Left lung (tissue), 4 donors: ENCODE measurements at regions not wholly inside any gene's neighbourhood (a gene's known extent, or its start where the extent isn't known, plus 50 kb on each side); places are given as distances from the start of the nearest gene placed in this dataset.

ENCODE experiments used
- ATAC-seq: fragments of 200-7000 bp; cut with Tn5 transposase; one replicate; pipeline ENCODE4 v1.9.1; 2020; ENCODE audit warnings: moderate library complexity
- DNase-seq, 4 donors: peaks; one replicate each; pipeline ENCODE4 v3.0.0-alpha.2; 2013 to 2020
- H3K27ac ChIP-seq, 2 donors: fragments of 200-600 bp; sonication (generic) in 1 of 2; one replicate each; pipeline versions ENCODE4 v1.5.0 to v1.8.0; 2020 to 2021
- H3K27me3 ChIP-seq, 2 donors: fragments of 200-600 bp; sonication (generic) in 1 of 2; one replicate each; pipeline versions ENCODE4 v1.5.0 to v1.8.0; 2020 to 2021
- H3K36me3 ChIP-seq, 2 donors: fragments of 200-600 bp; sonication (generic) in 1 of 2; one replicate each; pipeline versions ENCODE4 v1.5.0 to v1.8.0; 2020 to 2021
- H3K4me1 ChIP-seq, 2 donors: fragments of 200-600 bp; one replicate each; pipeline ENCODE4 v1.8.0; 2021
- H3K4me3 ChIP-seq, 2 donors: fragments of 200-600 bp; sonication (generic) in 1 of 2; one replicate each; pipeline versions ENCODE4 v1.5.0 to v1.8.0; 2020 to 2021; ENCODE audit warnings: mild to moderate bottlenecking in 1 of 2
- H3K9me3 ChIP-seq, 2 donors: fragments of 200-600 bp; sonication (generic) in 1 of 2; one replicate each; pipeline versions ENCODE4 v1.5.0 to v1.8.0; 2020 to 2021
- CTCF ChIP-seq, 2 donors: fragments of 200-600 bp; sonication (generic) in 1 of 2; IDR thresholded peaks; one replicate each; pipeline versions ENCODE4 v1.5.0 to v1.8.0; 2021; ENCODE audit warnings: antibody characterized with exemption in 2 of 2
- intact Hi-C, 2 donors: fragments of 100-400 bp; cut with DNase I; formaldehyde crosslinking; loops; one replicate each; pipeline versions ENCODE4 v1.11.2 to v1.14.2; 2022
- donor health status: DM: no; HTN: yes; CAD: no.
- donor health status: DM: no; HTN: no; CAD: no.

DNA sequence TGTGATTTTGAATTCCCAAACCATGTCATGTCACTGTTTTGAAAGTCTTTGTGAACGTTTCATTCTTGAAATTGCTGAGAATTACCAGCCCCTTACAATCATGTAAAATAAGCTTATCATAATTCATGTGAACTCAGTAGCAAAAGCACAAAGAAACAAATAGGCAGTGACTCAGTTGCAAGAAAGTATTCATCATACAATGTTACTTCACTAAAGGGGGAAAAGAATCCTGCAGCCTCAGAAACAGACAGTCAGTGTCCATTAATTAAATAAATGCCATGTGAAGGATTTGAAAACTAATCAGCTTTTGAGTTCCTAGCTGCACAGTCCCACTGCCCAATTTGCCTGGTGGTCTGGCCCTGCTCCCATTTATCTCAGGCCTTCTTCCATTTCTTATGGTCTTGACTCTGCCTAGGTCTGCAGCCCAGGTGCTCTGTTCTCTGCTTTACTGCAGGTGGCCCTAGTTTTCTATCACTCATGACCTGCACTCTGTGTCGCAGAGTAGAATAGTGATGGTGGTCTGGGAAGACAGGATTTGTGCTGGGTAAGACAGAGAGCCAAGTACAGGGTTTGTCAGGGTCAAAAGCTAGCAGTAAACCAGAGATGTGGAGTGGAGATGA is 99.7 kb downstream of the PLCE1 start:
- H3K36me3 ChIP-seq: no peaks in the 10 kb centered on the region
- peaks cover 0 to 4% of the 10 kb centered on the region in 2 donors for H3K4me1 ChIP-seq
- TF ChIP-seq CTCF (IDR thresholded peaks at IDR 0.05): no peak
- intact Hi-C loops: no loop called here
- DNase-seq: no peak
- H3K27ac ChIP-seq: no peak overlapping the region
- no peak overlapping the region for H3K4me3 ChIP-seq
- H3K27me3 ChIP-seq: no peaks in the 10 kb centered on the region
- no peak for ATAC-seq
- no peaks in the 10 kb centered on the region for H3K9me3 ChIP-seq

GRCh38 chr10:94094540-94094939 is 100.8 kb downstream of the PLCE1 start:
- Histone ChIP-seq H3K36me3 (no peaks in the 10 kb centered on the region), H3K27me3 (no peaks in the 10 kb centered on the region), H3K4me3 (no peak overlapping the region), H3K27ac (no peak overlapping the region), H3K4me1 (no peaks in the 10 kb centered on the region), H3K9me3 (no peaks in the 10 kb centered on the region)
- no peak for DNase-seq
- no peak for ATAC-seq
- TF ChIP-seq CTCF (IDR thresholded peaks at IDR 0.05): no peak
- intact Hi-C loops: no loop called here

DNA sequence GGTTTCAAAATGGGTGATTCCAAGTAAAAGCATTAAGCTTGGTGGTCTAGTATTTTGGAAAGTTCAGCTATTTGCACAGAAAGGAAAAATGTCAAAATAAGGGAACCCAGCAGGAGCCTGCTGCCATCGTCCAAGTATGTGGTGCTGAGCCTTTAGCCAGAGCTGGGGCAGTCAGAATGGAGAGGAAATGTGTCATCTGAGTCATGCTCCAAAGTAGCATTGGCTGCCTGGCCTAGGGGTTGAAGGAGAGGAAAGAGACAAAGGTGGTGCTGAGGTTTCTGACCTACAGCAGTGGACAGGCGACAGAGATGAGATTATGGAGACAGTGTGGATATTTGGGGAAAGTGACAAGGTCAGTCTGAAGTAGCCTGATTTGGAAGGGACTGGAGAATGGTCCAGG is 103.9 kb downstream of the PLCE1 start:
- ATAC-seq (no peak), DNase-seq (no peak)
- Histone ChIP-seq H3K27ac (no peak overlapping the region), H3K4me3 (no peak overlapping the region), H3K27me3 (no peaks in the 10 kb centered on the region), H3K4me1 (no peaks in the 10 kb centered on the region), H3K9me3 (no peaks in the 10 kb centered on the region), H3K36me3 (no peaks in the 10 kb centered on the region)
- no peak for TF ChIP-seq CTCF (IDR thresholded peaks at IDR 0.05)
- intact Hi-C loops: no loop called here

DNA sequence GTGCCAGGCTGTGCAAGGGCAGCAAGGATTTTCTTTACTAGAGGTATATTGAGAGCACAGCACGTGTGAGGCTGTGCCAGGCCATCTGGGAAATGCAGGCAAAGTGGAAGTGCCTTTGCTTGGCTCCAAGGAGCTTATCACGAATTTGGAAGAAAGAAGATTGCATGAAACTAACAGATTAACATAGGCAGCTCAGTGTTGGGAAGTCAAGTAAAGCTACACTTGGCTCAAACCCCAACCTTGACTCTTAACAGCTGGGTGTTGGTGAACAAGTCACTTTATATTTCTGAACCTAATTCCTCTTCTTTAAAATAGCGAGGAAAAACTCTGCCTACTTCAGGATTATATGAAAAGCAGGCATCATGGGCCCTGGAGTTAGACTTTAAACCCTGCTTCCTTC is 105.2 kb downstream of the PLCE1 start:
- TF ChIP-seq CTCF (IDR thresholded peaks at IDR 0.05): no peak
- Histone ChIP-seq H3K27ac (no peak overlapping the region), H3K27me3 (no peaks in the 10 kb centered on the region), H3K9me3 (no peaks in the 10 kb centered on the region), H3K4me3 (no peak overlapping the region), H3K36me3 (no peaks in the 10 kb centered on the region), H3K4me1 (no peaks in the 10 kb centered on the region)
- no peak for DNase-seq
- intact Hi-C loops: no loop called here
- ATAC-seq: no peak

DNA sequence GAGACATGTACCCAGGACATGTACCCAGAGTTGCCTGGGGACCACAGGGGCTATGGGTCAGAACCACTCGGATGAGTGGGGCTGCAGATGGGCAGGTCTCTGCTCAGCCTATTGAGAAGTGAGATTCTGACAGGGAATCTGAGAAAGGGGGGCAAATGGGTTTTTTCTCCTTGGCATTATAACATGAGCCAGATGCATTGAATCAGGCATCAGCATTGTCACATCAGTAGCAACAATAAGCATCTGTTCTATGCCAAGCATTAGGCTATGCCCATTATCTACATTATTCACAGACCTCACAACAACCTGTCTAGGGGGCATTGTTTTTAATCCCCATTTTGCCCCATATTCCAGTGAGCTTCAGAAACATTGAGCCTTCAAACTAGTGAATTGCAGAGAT is 108.2 kb downstream of the PLCE1 start:
- Histone ChIP-seq H3K4me1 (no peaks in the 10 kb centered on the region), H3K27me3 (no peaks in the 10 kb centered on the region), H3K27ac (no peak overlapping the region), H3K36me3 (no peaks in the 10 kb centered on the region), H3K4me3 (no peak overlapping the region), H3K9me3 (no peaks in the 10 kb centered on the region)
- ATAC-seq: no peak
- no peak for DNase-seq
- intact Hi-C loops: no loop called here
- no peak for TF ChIP-seq CTCF (IDR thresholded peaks at IDR 0.05)
